ENCODE measurements at regions not wholly inside any gene's neighbourhood (a gene's known extent, or its start where the extent isn't known, plus 50 kb on each side); places are given as distances from the start of the nearest gene placed in this dataset.

GRCh38 chr21:36544545-36544944, 64.6 kb upstream of the CLDN14 start:
- Histone ChIP-seq H3K4me1 (ENCODE audit: low read depth) (no peaks in the 10 kb centered on the region), H3K4me3 (no peak overlapping the region), H3K9me3 (no peaks in the 10 kb centered on the region), H3K36me3 (ENCODE audit: low read depth) (no peaks in the 10 kb centered on the region)
- TF ChIP-seq, protein P1, sequence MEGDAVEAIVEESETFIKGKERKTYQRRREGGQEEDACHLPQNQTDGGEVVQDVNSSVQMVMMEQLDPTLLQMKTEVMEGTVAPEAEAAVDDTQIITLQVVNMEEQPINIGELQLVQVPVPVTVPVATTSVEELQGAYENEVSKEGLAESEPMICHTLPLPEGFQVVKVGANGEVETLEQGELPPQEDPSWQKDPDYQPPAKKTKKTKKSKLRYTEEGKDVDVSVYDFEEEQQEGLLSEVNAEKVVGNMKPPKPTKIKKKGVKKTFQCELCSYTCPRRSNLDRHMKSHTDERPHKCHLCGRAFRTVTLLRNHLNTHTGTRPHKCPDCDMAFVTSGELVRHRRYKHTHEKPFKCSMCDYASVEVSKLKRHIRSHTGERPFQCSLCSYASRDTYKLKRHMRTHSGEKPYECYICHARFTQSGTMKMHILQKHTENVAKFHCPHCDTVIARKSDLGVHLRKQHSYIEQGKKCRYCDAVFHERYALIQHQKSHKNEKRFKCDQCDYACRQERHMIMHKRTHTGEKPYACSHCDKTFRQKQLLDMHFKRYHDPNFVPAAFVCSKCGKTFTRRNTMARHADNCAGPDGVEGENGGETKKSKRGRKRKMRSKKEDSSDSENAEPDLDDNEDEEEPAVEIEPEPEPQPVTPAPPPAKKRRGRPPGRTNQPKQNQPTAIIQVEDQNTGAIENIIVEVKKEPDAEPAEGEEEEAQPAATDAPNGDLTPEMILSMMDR (IDR thresholded peaks at IDR 0.05) = no peak
- intact Hi-C loops (cut with DNase I, micrococcal nuclease) = no loop called here
- DNase-seq = no peak
- ATAC-seq = no peak

GRCh38 chr21:36545776-36546511, 66.0 kb upstream of the CLDN14 start:
- intact Hi-C loops (cut with DNase I, micrococcal nuclease) = no loop called here
- TF ChIP-seq, protein P1 (IDR thresholded peaks at IDR 0.05) = no peak
- no peak for ATAC-seq

DNA sequence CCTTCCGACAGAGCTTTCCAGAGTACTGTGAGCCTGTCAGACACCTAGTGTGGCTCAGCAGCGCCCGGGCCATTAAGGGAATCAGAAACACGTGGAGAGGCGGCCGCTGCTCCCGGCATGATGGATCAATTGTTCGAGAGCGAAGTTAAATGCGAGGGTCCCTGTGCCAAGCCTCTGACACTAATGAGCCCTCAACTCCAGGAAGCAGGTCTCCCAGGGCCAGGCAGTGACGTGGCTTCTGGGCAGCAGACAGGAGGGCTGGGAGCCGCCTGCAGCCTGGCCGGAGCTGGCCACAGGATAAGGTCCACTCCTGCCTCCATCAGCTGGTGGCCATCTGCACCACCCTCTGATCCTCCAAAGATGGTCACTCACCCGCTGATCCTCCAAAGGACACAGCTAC, 67.5 kb upstream of the CLDN14 start:
- no peaks in the 10 kb centered on the region for H3K36me3 ChIP-seq (ENCODE audit: low read depth)
- intact Hi-C loops (cut with DNase I, micrococcal nuclease) = no loop called here
- no peak overlapping the region for H3K4me3 ChIP-seq
- TF ChIP-seq, protein P1 (IDR thresholded peaks at IDR 0.05) = no peak
- ATAC-seq = no peak
- no peak for DNase-seq
- H3K9me3 ChIP-seq = no peaks in the 10 kb centered on the region
- H3K4me1 ChIP-seq (ENCODE audit: low read depth) = no peaks in the 10 kb centered on the region

More at GRCh38 chr21:36545776-36546511, 66.0 kb upstream of the CLDN14 start:
- Histone ChIP-seq H3K4me1 (ENCODE audit: low read depth) (no peaks in the 10 kb centered on the region), H3K36me3 (ENCODE audit: low read depth) (no peaks in the 10 kb centered on the region), H3K4me3 (no peak overlapping the region), H3K9me3 (no peaks in the 10 kb centered on the region)
- no peak for DNase-seq

- no peak for DNase-seq
- H3K9me3 ChIP-seq = no peaks in the 10 kb centered on the region
- no peaks in the 10 kb centered on the region for H3K36me3 ChIP-seq (ENCODE audit: low read depth)
- TF ChIP-seq, protein P1 (IDR thresholded peaks at IDR 0.05) = no peak
- intact Hi-C loops (cut with DNase I, micrococcal nuclease) = no loop called here
- H3K4me3 ChIP-seq = no peak overlapping the region
- no peak for ATAC-seq
- H3K4me1 ChIP-seq (ENCODE audit: low read depth) = no peaks in the 10 kb centered on the region
Observed at GRCh38 chr21:36548866-36549265, 68.9 kb upstream of the CLDN14 start.

- Histone ChIP-seq H3K9me3 (no peaks in the 10 kb centered on the region), H3K4me1 (ENCODE audit: low read depth) (no peaks in the 10 kb centered on the region), H3K4me3 (no peak overlapping the region), H3K36me3 (ENCODE audit: low read depth) (no peaks in the 10 kb centered on the region)
- intact Hi-C loops (cut with DNase I, micrococcal nuclease) = no loop called here
- TF ChIP-seq, protein P1 (IDR thresholded peaks at IDR 0.05) = no peak
- ATAC-seq (no peak), DNase-seq (no peak)
Observed at GRCh38 chr21:36549470-36549869, 69.5 kb upstream of the CLDN14 start.
